LNCaP clone FGC (cell line): ENCODE measurements at regions not wholly inside any gene's neighbourhood (a gene's known extent, or its start where the extent isn't known, plus 50 kb on each side); places are given as distances from the start of the nearest gene placed in this dataset.

ENCODE experiments used
- DNase-seq: peaks from one replicate; pipeline ENCODE4 v3.0.0-alpha.2; 2011; ENCODE audit warnings: low read depth
- H3K4me3 ChIP-seq: 2 replicates; pipeline ENCODE4 v1.5.1; 2011; ENCODE audit warnings: mild to moderate bottlenecking, low read depth, low read length, control low read depth
- TF ChIP-seq, protein P1 (sequence below): IDR thresholded peaks from 2 replicates; pipeline ENCODE4 v1.5.1; 2012; ENCODE audit warnings: mild to moderate bottlenecking; ENCODE audit not compliant: control insufficient read depth, insufficient read depth; ENCODE audit errors: extremely low read depth

DNA sequence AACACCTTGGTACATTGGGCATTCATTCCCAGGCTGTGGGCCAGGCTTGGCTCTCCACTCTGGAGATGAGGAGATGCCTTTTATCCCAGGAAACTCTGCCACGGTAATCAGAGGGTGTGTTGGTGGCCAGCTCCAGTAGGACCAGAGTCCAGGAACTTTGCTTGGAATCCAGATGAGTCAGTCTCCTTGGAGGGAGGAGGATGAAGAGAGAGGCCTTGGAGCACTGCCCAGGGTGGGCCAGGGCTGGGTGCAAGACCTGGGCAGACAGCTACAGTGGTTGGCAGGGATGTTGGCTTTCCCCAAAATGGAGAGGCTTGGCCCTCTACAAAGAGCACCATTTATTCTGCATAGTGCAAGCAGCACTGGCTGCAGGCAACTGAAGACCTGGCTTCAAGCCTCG lies 209.0 kb downstream of the RGS9 start:
- DNase-seq = no peak
- no peak overlapping the region for H3K4me3 ChIP-seq
- TF ChIP-seq, protein P1, sequence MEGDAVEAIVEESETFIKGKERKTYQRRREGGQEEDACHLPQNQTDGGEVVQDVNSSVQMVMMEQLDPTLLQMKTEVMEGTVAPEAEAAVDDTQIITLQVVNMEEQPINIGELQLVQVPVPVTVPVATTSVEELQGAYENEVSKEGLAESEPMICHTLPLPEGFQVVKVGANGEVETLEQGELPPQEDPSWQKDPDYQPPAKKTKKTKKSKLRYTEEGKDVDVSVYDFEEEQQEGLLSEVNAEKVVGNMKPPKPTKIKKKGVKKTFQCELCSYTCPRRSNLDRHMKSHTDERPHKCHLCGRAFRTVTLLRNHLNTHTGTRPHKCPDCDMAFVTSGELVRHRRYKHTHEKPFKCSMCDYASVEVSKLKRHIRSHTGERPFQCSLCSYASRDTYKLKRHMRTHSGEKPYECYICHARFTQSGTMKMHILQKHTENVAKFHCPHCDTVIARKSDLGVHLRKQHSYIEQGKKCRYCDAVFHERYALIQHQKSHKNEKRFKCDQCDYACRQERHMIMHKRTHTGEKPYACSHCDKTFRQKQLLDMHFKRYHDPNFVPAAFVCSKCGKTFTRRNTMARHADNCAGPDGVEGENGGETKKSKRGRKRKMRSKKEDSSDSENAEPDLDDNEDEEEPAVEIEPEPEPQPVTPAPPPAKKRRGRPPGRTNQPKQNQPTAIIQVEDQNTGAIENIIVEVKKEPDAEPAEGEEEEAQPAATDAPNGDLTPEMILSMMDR = no peak

DNA sequence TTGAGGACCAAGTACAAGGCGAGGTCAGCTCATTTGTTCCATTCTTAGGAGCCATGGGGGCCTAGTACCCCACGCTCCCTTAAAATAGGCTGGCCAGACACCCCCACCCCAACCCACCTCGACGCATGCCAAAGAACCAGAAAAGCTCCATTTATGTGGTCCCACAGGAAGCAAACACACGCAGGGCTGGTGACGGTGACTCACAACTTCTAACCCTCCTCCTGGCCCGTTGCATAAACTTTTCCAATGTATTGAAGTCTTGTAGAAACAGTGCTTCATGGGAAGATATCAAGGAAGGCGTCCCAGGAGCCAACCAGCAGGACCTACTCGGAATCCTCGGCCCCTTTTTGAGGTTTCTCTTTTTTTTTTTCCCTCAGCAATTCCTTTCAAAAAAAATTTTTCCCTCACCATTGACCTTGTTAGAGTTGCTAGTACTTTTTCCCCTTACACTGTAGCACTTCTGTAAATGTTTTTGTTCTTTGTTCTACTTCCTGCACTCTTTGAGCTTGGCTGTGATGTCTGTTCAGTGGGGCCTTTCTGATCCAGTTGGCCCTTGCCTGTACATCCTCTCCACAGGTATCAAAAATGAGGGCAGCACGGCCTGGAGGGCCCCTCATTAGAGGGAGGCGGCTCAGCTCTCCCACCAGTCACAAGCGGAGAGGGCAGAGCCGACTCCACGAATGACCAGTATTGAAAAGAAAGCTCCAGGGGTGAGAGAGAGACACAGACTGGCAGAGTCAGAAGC lies 208.3 kb downstream of the RGS9 start:
- TF ChIP-seq, protein P1 = no peak
- DNase-seq = no peak

GRCh38 chr17:65340401-65340800 lies 203.2 kb downstream of the RGS9 start:
- TF ChIP-seq, protein P1 = no peak
- DNase-seq = no peak
- no peak overlapping the region for H3K4me3 ChIP-seq

More for the DNA sequence above, 208.3 kb downstream of the RGS9 start:
- H3K4me3 ChIP-seq = no peak overlapping the region

DNA sequence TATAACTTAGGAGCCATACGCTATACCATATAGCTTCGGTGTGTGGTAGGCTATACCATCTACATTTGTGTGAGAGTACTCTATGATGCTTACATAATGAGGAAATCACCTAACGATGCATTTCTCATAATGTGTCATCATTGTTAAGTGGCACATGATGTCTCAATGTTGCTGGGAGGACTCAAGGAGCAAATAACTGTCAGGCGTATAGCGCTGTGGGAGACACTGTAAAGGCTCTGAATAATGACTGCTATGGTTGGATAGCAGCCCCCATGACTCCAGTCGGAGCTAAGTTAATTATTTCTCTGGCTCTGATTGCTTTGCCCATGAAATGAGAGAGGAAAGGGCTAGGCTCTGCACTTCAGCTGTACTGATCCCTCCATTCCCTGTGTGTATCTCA lies 197.2 kb downstream of the RGS9 start:
- TF ChIP-seq, protein P1 = no peak
- no peak overlapping the region for H3K4me3 ChIP-seq
- no peak for DNase-seq

DNA sequence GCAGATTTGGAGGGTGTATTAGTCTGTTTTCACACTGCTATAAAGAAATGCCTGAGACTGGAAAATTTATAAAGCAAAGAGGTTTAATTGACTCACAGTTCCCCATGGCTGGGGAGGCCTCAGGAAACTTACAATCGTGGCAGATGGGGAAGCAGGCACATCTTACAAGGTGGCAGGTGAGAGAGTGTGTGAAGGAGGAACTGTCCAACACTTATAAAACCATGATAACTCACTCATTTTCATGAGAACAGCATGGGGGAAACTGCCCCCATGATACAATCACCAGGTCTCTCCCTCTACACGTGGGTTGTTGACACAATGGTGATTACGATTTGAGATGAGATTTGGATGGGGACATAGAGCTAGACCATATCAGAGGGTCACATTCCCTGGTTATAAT lies 195.6 kb downstream of the RGS9 start:
- DNase-seq = no peak
- TF ChIP-seq, protein P1 = no peak
- no peak overlapping the region for H3K4me3 ChIP-seq

- DNase-seq = no peak
- H3K4me3 ChIP-seq = no peak overlapping the region
- TF ChIP-seq, protein P1 = no peak
Observed at GRCh38 chr17:65332375-65332774, 195.2 kb downstream of the RGS9 start.

- TF ChIP-seq, protein P1 = no peak
- DNase-seq = no peak
- no peak overlapping the region for H3K4me3 ChIP-seq
Observed at GRCh38 chr17:65328567-65328966, 191.4 kb downstream of the RGS9 start.
